SJSA1 (cell line): ENCODE measurements at regions not wholly inside any gene's neighbourhood (a gene's known extent, or its start where the extent isn't known, plus 50 kb on each side); places are given as distances from the start of the nearest gene placed in this dataset.

Source experiments
- DNase-seq, 2 experiments: peaks; one replicate each; pipeline ENCODE4 v3.0.0-alpha.2; 2015 to 2020; ENCODE audit warnings: low spot score in 2 of 2, low read depth in 1 of 2
- H3K27ac ChIP-seq: fragments of 250-450 bp; sonication (Bioruptor Pico); 2 replicates; pipeline ENCODE4 v1.5.1; 2020; ENCODE audit warnings: mild to moderate bottlenecking, moderate library complexity
- H3K27me3 ChIP-seq: fragments of 250-450 bp; sonication (Bioruptor Pico); replicated peaks from 2 replicates; pipeline ENCODE4 v1.5.1; 2020; ENCODE audit warnings: mild to moderate bottlenecking, moderate library complexity
- H3K36me3 ChIP-seq: fragments of 250-450 bp; sonication (Bioruptor Pico); 2 replicates; pipeline ENCODE4 v1.5.1; 2020; ENCODE audit warnings: mild to moderate bottlenecking
- H3K4me1 ChIP-seq: fragments of 250-450 bp; sonication (Bioruptor Pico); replicated peaks from 2 replicates; pipeline ENCODE4 v1.6.1; 2021; ENCODE audit warnings: mild to moderate bottlenecking
- H3K4me3 ChIP-seq: fragments of 250-450 bp; sonication (Bioruptor Pico); 2 replicates; pipeline ENCODE4 v1.5.1; 2020; ENCODE audit warnings: mild to moderate bottlenecking
- H3K9me3 ChIP-seq: fragments of 250-450 bp; sonication (Bioruptor Pico); replicated peaks from 2 replicates; pipeline ENCODE4 v1.5.1; 2020; ENCODE audit warnings: mild to moderate bottlenecking

DNA sequence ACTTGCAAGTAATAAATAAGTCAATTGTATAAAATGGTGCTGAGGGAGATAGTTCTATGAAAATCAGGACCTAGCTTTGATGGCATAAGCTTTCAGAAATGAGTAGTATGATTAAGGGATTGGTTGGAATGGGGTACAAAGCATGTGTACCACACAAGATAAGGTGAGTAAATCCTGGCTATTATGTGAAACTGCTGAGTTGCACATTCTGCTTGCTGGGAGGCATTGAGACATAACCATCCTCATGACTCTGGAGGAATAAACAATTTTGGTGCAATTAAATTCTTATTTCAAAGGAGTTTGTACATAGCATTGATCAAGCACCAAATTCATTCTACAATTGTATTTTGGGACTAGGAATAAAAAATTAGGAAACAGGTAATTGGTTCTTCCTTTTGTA lies 755.2 kb upstream of the ACO1 start:
- Histone ChIP-seq H3K27me3 (no peaks in the 10 kb centered on the region), H3K27ac (no peak overlapping the region), H3K4me1 (no peaks in the 10 kb centered on the region), H3K36me3 (no peaks in the 10 kb centered on the region), H3K4me3 (no peak overlapping the region), H3K9me3 (no peaks in the 10 kb centered on the region)
- no peak for DNase-seq

DNA sequence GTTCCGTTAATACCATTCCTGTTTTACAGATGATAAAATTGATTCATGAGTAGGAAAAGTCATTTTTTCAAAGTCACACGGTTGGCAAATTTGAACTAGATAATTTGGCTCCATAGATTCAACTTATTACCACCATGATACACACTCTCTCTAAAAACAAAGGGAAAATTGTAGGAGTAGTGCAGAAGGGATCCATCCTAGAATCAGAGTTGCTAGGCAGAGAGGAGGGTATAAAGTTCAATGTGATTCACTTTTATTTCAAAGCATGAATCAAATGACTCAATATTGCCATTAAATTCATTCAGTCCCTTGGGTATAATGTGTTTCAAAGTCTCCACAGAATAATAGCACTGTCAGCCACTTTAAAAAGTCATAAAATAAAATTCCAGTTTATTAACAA lies 747.2 kb upstream of the ACO1 start:
- Histone ChIP-seq H3K4me1 (no peaks in the 10 kb centered on the region), H3K27ac (no peak overlapping the region), H3K4me3 (no peak overlapping the region), H3K9me3 (no peaks in the 10 kb centered on the region), H3K36me3 (no peaks in the 10 kb centered on the region), H3K27me3 (no peaks in the 10 kb centered on the region)
- no peak for DNase-seq

DNA sequence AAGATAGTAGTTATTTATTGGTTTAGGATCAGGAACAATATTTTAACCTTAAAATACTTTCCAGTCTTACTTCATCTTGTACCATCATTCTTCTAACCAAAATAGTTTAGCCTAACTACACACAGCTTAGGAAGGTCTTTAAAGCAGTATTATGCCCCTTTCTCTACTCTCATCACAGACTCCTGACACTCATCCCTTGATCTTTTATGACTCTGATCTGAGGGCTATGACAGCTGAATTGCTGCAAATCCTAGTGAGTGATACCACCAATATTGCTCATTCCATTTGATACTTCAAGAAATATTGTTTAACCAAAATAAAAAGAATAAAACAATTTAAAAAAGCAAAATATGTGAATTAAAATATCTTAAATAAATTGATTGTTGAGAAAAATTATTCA lies 746.6 kb upstream of the ACO1 start:
- H3K9me3 ChIP-seq: no peaks in the 10 kb centered on the region

DNA sequence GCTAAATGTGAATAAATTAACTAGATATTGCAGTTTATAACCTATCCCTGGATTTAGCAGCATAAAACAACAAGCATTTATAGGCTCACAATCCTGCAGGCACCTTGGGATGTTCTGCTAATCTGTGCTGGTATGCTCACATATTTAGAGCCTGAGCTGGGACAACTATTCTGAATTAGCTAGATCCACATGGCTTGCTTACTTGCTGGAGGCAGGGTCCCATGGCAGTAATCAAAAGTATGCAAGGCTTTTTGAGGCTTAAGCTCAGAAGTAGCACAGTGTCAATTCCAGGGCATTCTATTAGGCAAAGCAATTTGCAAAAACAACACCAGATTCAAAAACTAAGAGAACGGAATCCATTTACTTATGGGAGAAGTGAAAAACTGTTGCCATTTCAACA lies 745.0 kb upstream of the ACO1 start:
- no peak overlapping the region for H3K27ac ChIP-seq

More for the DNA sequence above, 746.6 kb upstream of the ACO1 start:
- Histone ChIP-seq H3K4me3 (no peak overlapping the region), H3K4me1 (no peaks in the 10 kb centered on the region), H3K27me3 (no peaks in the 10 kb centered on the region), H3K36me3 (no peaks in the 10 kb centered on the region), H3K27ac (no peak overlapping the region)
- no peak for DNase-seq

DNA sequence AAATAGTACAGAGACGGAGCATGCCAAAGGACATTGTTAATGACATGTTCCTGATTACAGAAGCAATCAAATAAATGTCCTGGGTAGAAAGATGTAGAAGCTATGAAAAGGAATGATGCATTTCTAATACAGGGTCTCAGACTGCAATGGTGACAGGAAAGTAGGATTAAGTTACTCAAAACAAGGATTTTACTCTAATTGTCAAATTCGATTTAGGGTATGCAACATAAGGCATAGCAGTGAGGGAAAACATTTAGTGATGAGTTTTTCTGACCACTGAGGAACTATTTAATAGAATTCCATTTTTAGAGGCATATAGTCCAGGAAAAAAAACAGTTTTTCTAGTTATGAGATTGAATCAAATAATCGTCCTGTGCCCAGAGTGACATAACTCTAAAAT lies 715.1 kb upstream of the ACO1 start:
- Histone ChIP-seq H3K4me3 (no peak overlapping the region), H3K27me3 (no peaks in the 10 kb centered on the region), H3K4me1 (no peaks in the 10 kb centered on the region), H3K27ac (no peak overlapping the region), H3K36me3 (no peaks in the 10 kb centered on the region), H3K9me3 (no peaks in the 10 kb centered on the region)
- DNase-seq: no peak

More for the DNA sequence above, 745.0 kb upstream of the ACO1 start:
- Histone ChIP-seq H3K4me1 (no peaks in the 10 kb centered on the region), H3K27me3 (no peaks in the 10 kb centered on the region), H3K36me3 (no peaks in the 10 kb centered on the region), H3K4me3 (no peak overlapping the region), H3K9me3 (no peaks in the 10 kb centered on the region)
- no peak for DNase-seq

DNA sequence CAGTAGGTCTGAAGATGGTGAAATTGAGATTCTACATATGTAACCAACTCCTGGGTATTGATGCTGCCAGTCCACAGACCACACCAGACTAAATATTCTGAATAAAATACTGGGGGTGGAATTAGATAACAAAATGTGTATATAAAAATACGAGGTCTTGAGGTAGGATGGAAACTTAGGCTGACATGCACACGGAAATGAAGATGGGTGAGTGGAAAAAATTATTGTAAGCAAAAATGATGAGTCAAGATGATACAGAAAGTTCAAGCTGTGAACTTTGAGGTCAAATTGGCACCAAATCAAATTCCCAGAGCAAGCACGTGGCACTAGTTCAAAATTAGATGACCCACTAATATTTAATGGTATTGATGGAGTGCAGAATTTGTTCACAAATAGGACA lies 713.4 kb upstream of the ACO1 start:
- DNase-seq: no peak
- Histone ChIP-seq H3K27me3 (no peaks in the 10 kb centered on the region), H3K36me3 (no peaks in the 10 kb centered on the region), H3K27ac (no peak overlapping the region), H3K4me3 (no peak overlapping the region), H3K4me1 (no peaks in the 10 kb centered on the region), H3K9me3 (no peaks in the 10 kb centered on the region)

DNA sequence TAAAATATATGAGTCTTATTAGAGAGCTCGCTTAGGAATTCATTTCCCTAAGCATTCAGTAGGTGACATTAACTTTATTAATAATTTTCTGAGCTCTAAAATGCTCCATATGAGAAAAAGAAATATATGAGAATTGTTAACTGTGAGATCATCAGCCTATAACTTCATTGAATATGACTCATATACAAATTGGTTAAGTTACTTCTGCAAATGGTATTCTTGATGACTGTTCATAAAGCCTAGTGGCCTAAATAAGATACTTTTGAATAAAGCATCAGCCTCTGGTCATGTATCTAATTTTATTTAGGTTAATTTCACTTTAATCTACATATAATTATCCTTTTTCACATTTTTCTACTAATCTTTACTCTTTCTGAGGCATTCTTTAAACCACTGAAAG lies 710.2 kb upstream of the ACO1 start:
- Histone ChIP-seq H3K36me3 (no peaks in the 10 kb centered on the region), H3K4me1 (no peaks in the 10 kb centered on the region), H3K4me3 (no peak overlapping the region), H3K27ac (no peak overlapping the region), H3K27me3 (no peaks in the 10 kb centered on the region), H3K9me3 (no peaks in the 10 kb centered on the region)
- DNase-seq: no peak

DNA sequence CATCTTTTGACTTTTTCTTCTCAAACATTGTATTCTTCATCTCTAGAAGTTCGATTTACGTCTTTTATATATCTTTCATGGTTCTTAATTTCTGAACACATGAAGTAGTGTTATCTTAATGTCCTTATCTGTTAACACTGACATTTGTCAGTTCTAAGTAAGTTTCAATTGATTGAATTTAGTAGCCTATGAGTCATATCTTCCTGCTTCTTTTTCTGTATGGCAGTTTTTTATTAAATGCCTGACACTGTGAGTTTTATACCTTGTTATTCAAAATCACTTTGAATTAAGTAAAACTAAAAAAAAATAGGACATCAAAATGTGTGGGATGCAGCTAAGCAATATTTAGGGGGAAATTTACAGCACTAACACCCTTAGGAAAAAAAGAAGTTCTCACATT lies 707.0 kb upstream of the ACO1 start:
- no peaks in the 10 kb centered on the region for H3K36me3 ChIP-seq
- no peaks in the 10 kb centered on the region for H3K27me3 ChIP-seq
- DNase-seq: no peak
- H3K4me3 ChIP-seq: no peak overlapping the region
- no peak overlapping the region for H3K27ac ChIP-seq
- H3K4me1 ChIP-seq: no peaks in the 10 kb centered on the region
- H3K9me3 ChIP-seq: no peaks in the 10 kb centered on the region

DNA sequence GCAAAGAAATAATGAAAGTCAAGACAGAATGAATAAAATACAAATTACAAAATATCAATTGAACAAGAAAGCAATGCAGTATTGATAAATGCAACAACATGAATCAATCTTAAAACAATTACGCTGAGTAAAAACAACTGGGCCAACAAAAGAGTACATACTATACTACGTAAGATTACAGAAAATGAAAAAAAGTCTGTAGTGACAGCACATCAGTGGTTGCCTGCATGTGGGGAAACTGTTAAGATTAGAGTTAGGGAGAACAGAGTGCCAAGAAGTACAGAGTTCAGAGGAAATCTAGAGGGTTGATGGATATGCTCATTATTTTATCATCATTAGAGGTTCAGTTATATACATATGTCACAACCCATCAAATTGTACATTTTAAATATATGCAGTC lies 706.6 kb upstream of the ACO1 start:
- Histone ChIP-seq H3K4me3 (no peak overlapping the region), H3K27ac (no peak overlapping the region), H3K4me1 (no peaks in the 10 kb centered on the region), H3K36me3 (no peaks in the 10 kb centered on the region), H3K9me3 (no peaks in the 10 kb centered on the region), H3K27me3 (no peaks in the 10 kb centered on the region)
- no peak for DNase-seq

DNA sequence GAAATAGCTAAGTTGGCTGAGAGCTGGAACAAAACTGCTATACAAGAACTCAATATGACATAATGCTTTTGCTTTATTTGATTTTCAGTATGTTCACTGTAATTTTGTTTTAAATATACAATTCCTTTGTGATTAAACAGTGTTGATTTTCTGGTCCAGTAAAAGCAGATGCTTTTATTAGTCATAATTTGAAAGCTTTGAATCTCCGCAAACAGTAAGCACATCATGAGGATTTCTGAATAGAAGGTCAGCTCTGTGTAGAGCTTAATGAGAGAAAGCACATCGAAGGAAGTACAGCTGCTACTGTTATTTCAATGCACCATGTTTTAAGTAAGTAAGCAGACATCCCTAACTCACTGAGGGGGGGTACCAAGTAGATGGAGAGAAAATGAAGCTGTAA lies 701.3 kb upstream of the ACO1 start:
- Histone ChIP-seq H3K36me3 (no peaks in the 10 kb centered on the region), H3K4me1 (no peaks in the 10 kb centered on the region), H3K27ac (no peak overlapping the region), H3K27me3 (no peaks in the 10 kb centered on the region), H3K9me3 (no peaks in the 10 kb centered on the region), H3K4me3 (no peak overlapping the region)
- no peak for DNase-seq

DNA sequence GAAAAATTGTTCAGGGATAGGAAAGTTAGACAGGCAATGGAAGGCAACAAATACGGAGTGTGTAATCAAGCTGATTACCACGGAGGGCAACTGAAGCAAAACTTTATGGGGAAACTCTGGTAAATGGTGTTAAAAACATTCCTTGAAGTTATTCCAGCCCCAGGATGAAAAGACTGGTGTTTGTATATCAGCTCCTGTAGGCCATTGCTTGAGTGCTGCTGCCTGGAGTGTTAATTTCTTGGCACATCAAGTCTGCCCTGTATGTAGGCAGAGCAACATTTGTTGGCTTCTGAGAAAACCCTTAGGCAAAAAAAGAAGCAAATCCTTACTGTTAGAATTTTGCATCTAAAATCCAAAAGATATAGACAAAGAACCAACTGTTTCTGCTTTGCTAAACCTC lies 686.5 kb upstream of the ACO1 start:
- no peaks in the 10 kb centered on the region for H3K9me3 ChIP-seq
- no peaks in the 10 kb centered on the region for H3K27me3 ChIP-seq
- H3K4me1 ChIP-seq: no peaks in the 10 kb centered on the region
- H3K36me3 ChIP-seq: no peaks in the 10 kb centered on the region
- no peak overlapping the region for H3K4me3 ChIP-seq
- H3K27ac ChIP-seq: no peak overlapping the region
- no peak for DNase-seq

DNA sequence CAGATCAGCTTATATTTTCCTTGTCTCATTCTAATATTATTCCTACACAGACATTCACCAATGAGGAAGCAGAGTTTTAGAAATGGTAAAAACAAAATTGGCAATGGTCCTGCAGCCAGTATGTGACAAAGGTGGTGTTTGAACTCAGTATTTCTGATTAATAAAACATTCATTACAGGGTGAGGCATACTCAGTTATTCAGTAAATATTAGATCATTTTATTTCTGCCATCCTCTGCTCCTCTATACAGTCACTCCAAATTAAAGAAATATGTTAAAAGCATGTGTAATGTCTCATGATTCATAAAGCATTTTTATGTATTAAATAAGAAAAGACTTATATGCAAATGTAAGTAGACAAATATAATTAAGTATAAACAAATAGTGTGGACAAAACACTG lies 684.6 kb upstream of the ACO1 start:
- no peak overlapping the region for H3K27ac ChIP-seq

DNA sequence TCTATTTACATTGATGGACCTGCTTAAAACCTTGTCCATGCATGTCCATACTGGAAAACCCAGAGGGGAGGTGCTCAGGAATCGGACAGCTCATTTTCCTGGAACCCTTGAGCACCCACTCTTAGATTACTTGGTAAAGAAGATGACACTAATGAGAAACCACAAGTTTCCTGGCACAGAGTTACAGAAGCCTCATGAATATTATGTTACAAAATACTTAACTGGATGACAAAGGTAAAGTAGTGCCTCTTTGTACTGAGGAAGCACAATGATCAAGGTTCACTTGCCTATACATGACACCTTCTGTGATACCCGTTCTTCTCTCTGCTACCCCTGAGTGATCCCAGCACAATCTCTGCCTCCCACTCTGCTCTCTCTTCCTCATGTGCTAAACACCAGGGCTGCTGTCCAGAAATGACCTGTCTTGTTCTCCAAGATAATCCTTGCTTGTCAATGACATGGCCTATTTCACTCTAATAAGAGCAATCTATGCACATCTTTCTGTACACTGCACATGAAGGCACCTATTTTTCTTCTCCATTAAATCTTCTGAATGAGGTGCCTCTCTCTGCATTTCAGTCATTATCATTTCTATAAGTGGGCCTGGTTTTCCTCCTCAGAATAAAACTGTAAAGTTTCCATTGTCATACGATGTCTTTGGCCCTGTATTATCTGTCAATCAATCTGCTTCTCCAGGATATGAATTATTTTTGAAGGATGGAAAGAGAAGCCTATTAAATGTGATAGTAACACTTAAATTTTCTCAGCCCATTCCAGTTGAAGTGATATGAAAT lies 684.0 kb upstream of the ACO1 start:
- Histone ChIP-seq H3K4me1 (no peaks in the 10 kb centered on the region), H3K27me3 (no peaks in the 10 kb centered on the region), H3K36me3 (no peaks in the 10 kb centered on the region), H3K4me3 (no peak overlapping the region), H3K27ac (no peak overlapping the region), H3K9me3 (no peaks in the 10 kb centered on the region)
- no peak for DNase-seq

More for the DNA sequence above, 684.6 kb upstream of the ACO1 start:
- Histone ChIP-seq H3K4me1 (no peaks in the 10 kb centered on the region), H3K36me3 (no peaks in the 10 kb centered on the region), H3K27me3 (no peaks in the 10 kb centered on the region), H3K9me3 (no peaks in the 10 kb centered on the region), H3K4me3 (no peak overlapping the region)
- DNase-seq: no peak

DNA sequence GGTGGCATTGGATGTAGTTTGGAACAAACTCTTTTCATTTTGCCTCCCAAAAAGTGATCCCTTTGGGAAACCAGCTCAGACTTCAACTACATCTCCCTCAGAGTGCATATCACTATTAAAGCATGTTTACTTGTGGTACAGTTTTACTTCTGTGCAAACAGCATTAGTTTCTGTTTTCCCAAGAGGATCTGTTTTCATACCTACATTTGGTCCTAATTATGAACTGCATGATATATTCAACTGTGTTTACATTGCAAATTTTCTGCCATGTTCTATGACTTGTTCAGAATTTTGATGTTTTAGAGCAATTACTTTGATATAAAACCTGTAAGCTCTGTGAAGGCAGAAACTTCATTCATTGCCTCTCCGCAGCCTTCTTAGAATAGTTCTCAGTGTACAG lies 681.5 kb upstream of the ACO1 start:
- Histone ChIP-seq H3K36me3 (no peaks in the 10 kb centered on the region), H3K4me3 (no peak overlapping the region), H3K27ac (no peak overlapping the region), H3K9me3 (no peaks in the 10 kb centered on the region), H3K4me1 (no peaks in the 10 kb centered on the region), H3K27me3 (no peaks in the 10 kb centered on the region)
- DNase-seq: no peak

DNA sequence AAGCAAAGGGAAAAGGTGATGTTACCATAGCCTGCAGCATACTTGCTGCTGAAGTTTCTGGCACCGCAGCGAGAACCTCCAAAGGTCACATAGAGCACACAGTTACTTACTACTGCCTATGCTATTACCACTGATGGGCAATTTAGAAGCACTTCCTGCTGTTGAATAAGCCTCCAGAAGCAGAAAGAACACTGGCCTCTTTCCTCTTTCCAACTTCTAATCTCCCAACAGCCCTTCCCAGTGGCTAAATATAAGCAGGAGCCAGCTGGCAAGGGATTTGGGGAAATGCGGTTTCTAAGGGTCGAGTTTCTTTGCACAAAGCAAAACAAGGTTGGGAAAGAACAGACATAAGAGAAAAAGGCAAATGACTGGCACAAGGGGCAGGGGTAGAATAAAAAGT lies 669.2 kb upstream of the ACO1 start:
- no peaks in the 10 kb centered on the region for H3K4me1 ChIP-seq
- no peak overlapping the region for H3K4me3 ChIP-seq
- no peak overlapping the region for H3K27ac ChIP-seq
- H3K9me3 ChIP-seq: no peaks in the 10 kb centered on the region
- no peaks in the 10 kb centered on the region for H3K27me3 ChIP-seq
- DNase-seq: no peak
- no peaks in the 10 kb centered on the region for H3K36me3 ChIP-seq
